PC-9 (cell line): ENCODE measurements at regions not wholly inside any gene's neighbourhood (a gene's known extent, or its start where the extent isn't known, plus 50 kb on each side); places are given as distances from the start of the nearest gene placed in this dataset.

ENCODE experiments used
- BruUV-seq: library from RNA; stranded (reverse); fragments of 400-500 nt; replicated peaks from 2 replicates; lab custom pipeline; 2021; lab: Mats Ljungman, UMichigan
- CTCF ChIA-PET: fragments of 300-600 bp; sonication (Branson Sonifier 250); formaldehyde crosslinking; loops from one replicate; lab custom pipeline; 2022; ENCODE audit warnings: antibody characterized with exemption; lab: Charles Lee
- POLR2A ChIA-PET: fragments of 300-600 bp; sonication (Branson Sonifier 250); formaldehyde crosslinking; loops from one replicate; lab custom pipeline; 2022; ENCODE audit warnings: antibody characterized with exemption; ENCODE audit not compliant: unreplicated experiment; lab: Charles Lee
- DNase-seq, 2 experiments: peaks; one replicate each; pipeline versions ENCODE4 v3.0.0 to v3.0.0-alpha.2; 2015 to 2022; ENCODE audit warnings: mixed read lengths in 1 of 2
- H2AFZ ChIP-seq: fragments of 200-600 bp; sonication (generic); 2 replicates; pipeline ENCODE4 v1.8.1; 2017; ENCODE audit warnings: antibody characterized with exemption
- H3F3A ChIP-seq: fragments of 200-600 bp; sonication (generic); 2 replicates; pipeline ENCODE4 v1.8.1; 2017; ENCODE audit warnings: antibody characterized with exemption, mild to moderate bottlenecking, low read depth; ENCODE audit not compliant: insufficient read depth
- H3K27ac ChIP-seq: fragments of 200-600 bp; sonication (generic); 2 replicates; pipeline ENCODE4 v1.6.1; 2016; ENCODE audit warnings: mixed run types
- H3K27me3 ChIP-seq: fragments of 200-600 bp; sonication (generic); 2 replicates; pipeline ENCODE4 v1.6.1; 2016; ENCODE audit warnings: low read depth, mixed run types; ENCODE audit not compliant: insufficient read depth
- H3K36me3 ChIP-seq: fragments of 200-600 bp; sonication (generic); 2 replicates; pipeline ENCODE4 v1.6.1; 2016; ENCODE audit warnings: low read depth, mixed run types
- H3K4me1 ChIP-seq: fragments of 200-600 bp; sonication (generic); replicated peaks from 2 replicates; pipeline ENCODE4 v1.6.1; 2016; ENCODE audit warnings: mixed run types; ENCODE audit not compliant: insufficient read depth
- H3K4me2 ChIP-seq: fragments of 200-600 bp; sonication (generic); 2 replicates; pipeline ENCODE4 v1.6.1; 2017; ENCODE audit warnings: mixed run types
- H3K4me3 ChIP-seq: fragments of 200-600 bp; sonication (generic); 2 replicates; pipeline ENCODE4 v1.6.1; 2016; ENCODE audit warnings: mixed run types
- H3K79me2 ChIP-seq: fragments of 200-600 bp; sonication (generic); 2 replicates; pipeline ENCODE4 v1.6.1; 2017; ENCODE audit warnings: low read depth, mixed run types
- H3K9me2 ChIP-seq: fragments of 200-600 bp; sonication (generic); 2 replicates; pipeline ENCODE4 v1.8.1; 2017; ENCODE audit warnings: mild to moderate bottlenecking; ENCODE audit not compliant: insufficient read depth
- H3K9me3 ChIP-seq: fragments of 200-600 bp; sonication (generic); 2 replicates; pipeline ENCODE4 v1.8.1; 2016; ENCODE audit warnings: low read depth; ENCODE audit not compliant: insufficient read depth
- H4K20me1 ChIP-seq: fragments of 200-600 bp; sonication (generic); 2 replicates; pipeline ENCODE4 v1.8.1; 2017; ENCODE audit not compliant: insufficient read depth
- CTCF ChIP-seq: fragments of 200-600 bp; sonication (generic); conservative IDR thresholded peaks from 2 replicates; pipeline ENCODE4 v1.6.1; 2017; ENCODE audit warnings: mixed run types, antibody characterized with exemption, mild to moderate bottlenecking, moderate library complexity
- EZH2 ChIP-seq: fragments of 200-600 bp; sonication (generic); IDR thresholded peaks from 2 replicates; pipeline ENCODE4 v1.8.0; 2017; ENCODE audit warnings: antibody characterized with exemption, low read depth
- intact Hi-C: fragments of 100-400 bp; cut with micrococcal nuclease; formaldehyde crosslinking; loops from one replicate; pipeline ENCODE4 v1.10.0; 2022; ENCODE audit not compliant: unreplicated experiment

GRCh38 chr11:21927628-21928027 is 265.3 kb upstream of the ANO5 start:
- BruUV-seq = no TSS peak
- H3K27me3 ChIP-seq = no peaks in the 10 kb centered on the region

GRCh38 chr11:21928847-21929246 is 264.0 kb upstream of the ANO5 start:
- Histone ChIP-seq H3K9me3 (no peaks in the 10 kb centered on the region), H4K20me1 (no peaks in the 10 kb centered on the region), H3K4me3 (no peak overlapping the region), H3K27ac (no peak overlapping the region), H3K4me2 (no peak overlapping the region), H3K79me2 (no peaks in the 10 kb centered on the region), H3K36me3 (no peaks in the 10 kb centered on the region), H3K4me1 (no peaks in the 10 kb centered on the region), H3F3A (no peaks in the 10 kb centered on the region), H3K27me3 (no peaks in the 10 kb centered on the region), H3K9me2 (no peaks in the 10 kb centered on the region), H2AFZ (no peak overlapping the region)
- BruUV-seq = no TSS peak
- intact Hi-C loops = no loop called here
- ChIA-PET CTCF (no interaction called here), POLR2A (no interaction called here)
- TF ChIP-seq EZH2 = no peak
- no peak for TF ChIP-seq CTCF
- no peak for DNase-seq

More at GRCh38 chr11:21927628-21928027, 265.3 kb upstream of the ANO5 start:
- no peak overlapping the region for H3K27ac ChIP-seq
- no peaks in the 10 kb centered on the region for H4K20me1 ChIP-seq
- TF ChIP-seq CTCF = no peak
- no peak for TF ChIP-seq EZH2
- no peaks in the 10 kb centered on the region for H3K36me3 ChIP-seq
- intact Hi-C loops = no loop called here
- H3K79me2 ChIP-seq = no peaks in the 10 kb centered on the region
- no peak overlapping the region for H3K4me2 ChIP-seq
- H3F3A ChIP-seq = no peaks in the 10 kb centered on the region
- DNase-seq = no peak
- POLR2A ChIA-PET = no interaction called here
- CTCF ChIA-PET = no interaction called here
- no peak overlapping the region for H2AFZ ChIP-seq
- no peaks in the 10 kb centered on the region for H3K4me1 ChIP-seq
- no peaks in the 10 kb centered on the region for H3K9me3 ChIP-seq
- H3K9me2 ChIP-seq = no peaks in the 10 kb centered on the region
- no peak overlapping the region for H3K4me3 ChIP-seq

DNA sequence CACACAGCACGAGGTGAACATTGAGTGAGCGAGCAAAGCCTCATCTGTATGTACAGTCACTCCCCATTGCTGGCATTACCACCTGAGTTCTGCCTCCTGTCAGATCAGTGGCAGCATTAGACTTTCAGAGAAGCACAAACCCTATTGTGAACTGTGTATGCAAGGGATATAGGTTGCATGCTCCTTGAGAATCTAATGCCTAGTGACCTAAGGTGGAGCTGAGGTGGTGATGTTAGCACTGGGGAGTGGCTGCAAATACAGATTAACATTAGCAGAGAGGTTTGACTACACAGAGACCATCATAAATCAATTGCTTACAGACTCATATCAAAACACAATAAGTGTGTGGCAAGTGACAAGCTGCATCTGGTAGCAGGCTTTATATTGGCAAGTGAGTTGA is 262.5 kb upstream of the ANO5 start:
- intact Hi-C loops = no loop called here
- Histone ChIP-seq H3K9me3 (no peaks in the 10 kb centered on the region), H2AFZ (no peak overlapping the region), H3K9me2 (no peaks in the 10 kb centered on the region), H3K4me2 (no peak overlapping the region), H3K4me3 (no peak overlapping the region), H4K20me1 (no peaks in the 10 kb centered on the region), H3K79me2 (no peaks in the 10 kb centered on the region), H3K4me1 (no peaks in the 10 kb centered on the region), H3F3A (no peaks in the 10 kb centered on the region), H3K27ac (no peak overlapping the region), H3K27me3 (peaks cover 9% of the 10 kb centered on the region; the same call in 1 of the 2 replicates), H3K36me3 (no peaks in the 10 kb centered on the region)
- ChIA-PET CTCF (no interaction called here), POLR2A (no interaction called here)
- DNase-seq = no peak
- TF ChIP-seq CTCF (no peak), EZH2 (no peak)
- BruUV-seq = no TSS peak
